ENCODE measurements at regions not wholly inside any gene's neighbourhood (a gene's known extent, or its start where the extent isn't known, plus 50 kb on each side); places are given as distances from the start of the nearest gene placed in this dataset.

DNA sequence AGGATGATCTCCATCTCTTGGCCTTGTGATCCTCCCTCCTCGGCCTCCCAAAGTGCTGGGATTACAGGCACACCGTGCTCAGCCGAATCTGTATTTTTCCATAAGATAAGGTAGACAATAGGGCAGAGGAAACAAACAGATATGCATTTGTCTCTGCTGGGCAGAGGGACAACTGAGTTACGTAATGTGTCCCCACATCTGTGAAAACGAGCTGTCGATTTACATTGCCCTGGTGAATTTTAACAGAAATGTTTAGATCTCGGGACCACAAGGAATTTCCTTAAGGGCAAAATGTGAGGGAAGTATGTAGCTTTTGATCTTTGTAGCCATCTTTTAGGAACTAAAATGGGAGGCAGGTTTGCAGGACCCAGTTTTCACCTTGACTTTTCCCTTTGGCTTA, 189.7 kb downstream of the TRIML1 start:
- no peak for DNase-seq
- Histone ChIP-seq H3K9me3 (no peaks in the 10 kb centered on the region), H3K4me1 (no peaks in the 10 kb centered on the region), H3K4me3 (no peak overlapping the region), H3K36me3 (no peaks in the 10 kb centered on the region), H3K27me3 (no peaks in the 10 kb centered on the region), H3K27ac (no peak overlapping the region)
- intact Hi-C loops (cut with DNase I), result no loop called here
- TF ChIP-seq, protein P1, sequence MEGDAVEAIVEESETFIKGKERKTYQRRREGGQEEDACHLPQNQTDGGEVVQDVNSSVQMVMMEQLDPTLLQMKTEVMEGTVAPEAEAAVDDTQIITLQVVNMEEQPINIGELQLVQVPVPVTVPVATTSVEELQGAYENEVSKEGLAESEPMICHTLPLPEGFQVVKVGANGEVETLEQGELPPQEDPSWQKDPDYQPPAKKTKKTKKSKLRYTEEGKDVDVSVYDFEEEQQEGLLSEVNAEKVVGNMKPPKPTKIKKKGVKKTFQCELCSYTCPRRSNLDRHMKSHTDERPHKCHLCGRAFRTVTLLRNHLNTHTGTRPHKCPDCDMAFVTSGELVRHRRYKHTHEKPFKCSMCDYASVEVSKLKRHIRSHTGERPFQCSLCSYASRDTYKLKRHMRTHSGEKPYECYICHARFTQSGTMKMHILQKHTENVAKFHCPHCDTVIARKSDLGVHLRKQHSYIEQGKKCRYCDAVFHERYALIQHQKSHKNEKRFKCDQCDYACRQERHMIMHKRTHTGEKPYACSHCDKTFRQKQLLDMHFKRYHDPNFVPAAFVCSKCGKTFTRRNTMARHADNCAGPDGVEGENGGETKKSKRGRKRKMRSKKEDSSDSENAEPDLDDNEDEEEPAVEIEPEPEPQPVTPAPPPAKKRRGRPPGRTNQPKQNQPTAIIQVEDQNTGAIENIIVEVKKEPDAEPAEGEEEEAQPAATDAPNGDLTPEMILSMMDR (IDR thresholded peaks at IDR 0.05), result no peak
- no peak for ATAC-seq

GRCh38 chr4:188329521-188329920, 190.3 kb downstream of the TRIML1 start:
- Histone ChIP-seq H3K27ac (no peak overlapping the region), H3K36me3 (no peaks in the 10 kb centered on the region), H3K4me1 (no peaks in the 10 kb centered on the region), H3K4me3 (no peak overlapping the region), H3K27me3 (no peaks in the 10 kb centered on the region), H3K9me3 (no peaks in the 10 kb centered on the region)
- no peak for ATAC-seq
- TF ChIP-seq, protein P1 (IDR thresholded peaks at IDR 0.05), result no peak
- intact Hi-C loops (cut with DNase I), result no loop called here
- no peak for DNase-seq

GRCh38 chr4:188332265-188332664, 193.0 kb downstream of the TRIML1 start:
- no peak overlapping the region for H3K4me3 ChIP-seq
- H3K9me3 ChIP-seq, result no peaks in the 10 kb centered on the region
- intact Hi-C loops (cut with DNase I), result no loop called here
- TF ChIP-seq, protein P1 (IDR thresholded peaks at IDR 0.05), result no peak
- ATAC-seq (no peak), DNase-seq (no peak)
- H3K4me1 ChIP-seq, result no peaks in the 10 kb centered on the region
- H3K27me3 ChIP-seq, result no peaks in the 10 kb centered on the region
- no peaks in the 10 kb centered on the region for H3K36me3 ChIP-seq
- no peak overlapping the region for H3K27ac ChIP-seq

- ATAC-seq, result no peak
- intact Hi-C loops (cut with DNase I), result no loop called here
- H3K4me1 ChIP-seq, result no peaks in the 10 kb centered on the region
- H3K36me3 ChIP-seq, result no peaks in the 10 kb centered on the region
- TF ChIP-seq, protein P1 (IDR thresholded peaks at IDR 0.05), result no peak
- no peak for DNase-seq
- H3K9me3 ChIP-seq, result no peaks in the 10 kb centered on the region
- H3K27ac ChIP-seq, result no peak overlapping the region
- no peaks in the 10 kb centered on the region for H3K27me3 ChIP-seq
- H3K4me3 ChIP-seq, result no peak overlapping the region
Measured at GRCh38 chr4:188336891-188337290, 197.7 kb downstream of the TRIML1 start.

- intact Hi-C loops (cut with DNase I), result no loop called here
- Histone ChIP-seq H3K27ac (no peak overlapping the region), H3K4me1 (no peaks in the 10 kb centered on the region), H3K4me3 (no peak overlapping the region), H3K36me3 (no peaks in the 10 kb centered on the region), H3K9me3 (no peaks in the 10 kb centered on the region), H3K27me3 (no peaks in the 10 kb centered on the region)
- DNase-seq, result no peak
- no peak for ATAC-seq
- TF ChIP-seq, protein P1 (IDR thresholded peaks at IDR 0.05), result no peak
Measured at GRCh38 chr4:188341428-188341827, 202.2 kb downstream of the TRIML1 start.

- Histone ChIP-seq H3K9me3 (no peaks in the 10 kb centered on the region), H3K27ac (no peak overlapping the region), H3K27me3 (no peaks in the 10 kb centered on the region), H3K4me1 (no peaks in the 10 kb centered on the region), H3K36me3 (no peaks in the 10 kb centered on the region), H3K4me3 (no peak overlapping the region)
- intact Hi-C loops (cut with DNase I), result no loop called here
- DNase-seq (no peak), ATAC-seq (no peak)
- TF ChIP-seq, protein P1 (IDR thresholded peaks at IDR 0.05), result no peak
Measured at GRCh38 chr4:188346171-188346809, 207.0 kb downstream of the TRIML1 start.
